SK-N-SH treated with all-trans-retinoic acid at 6 μM for 48 hours (cell line): ENCODE measurements at regions not wholly inside any gene's neighbourhood (a gene's known extent, or its start where the extent isn't known, plus 50 kb on each side); places are given as distances from the start of the nearest gene placed in this dataset.

ENCODE experiments used
- PPARA ChIP-seq: fragments of 250-450 bp; sonication (Bioruptor Pico); IDR thresholded peaks from 2 replicates; pipeline ENCODE4 v1.5.0; 2020; ENCODE audit warnings: mild to moderate bottlenecking, borderline replicate concordance
- SNAI2 ChIP-seq: fragments of 250-450 bp; sonication (Bioruptor Pico); IDR thresholded peaks from 2 replicates; pipeline ENCODE4 v1.5.0; 2020; ENCODE audit warnings: mild to moderate bottlenecking, moderate library complexity
- TSHZ2 ChIP-seq: fragments of 250-450 bp; sonication (Bioruptor Pico); IDR thresholded peaks from 2 replicates; pipeline ENCODE4 v1.5.0; 2020; ENCODE audit warnings: mild to moderate bottlenecking, moderate library complexity
- TF ChIP-seq, protein P1 (sequence below): fragments of 250-450 bp; sonication (Bioruptor Pico); IDR thresholded peaks from 2 replicates; pipeline ENCODE4 v1.8.0; 2021; ENCODE audit warnings: low read depth, mild to moderate bottlenecking, moderate library complexity, borderline replicate concordance

DNA sequence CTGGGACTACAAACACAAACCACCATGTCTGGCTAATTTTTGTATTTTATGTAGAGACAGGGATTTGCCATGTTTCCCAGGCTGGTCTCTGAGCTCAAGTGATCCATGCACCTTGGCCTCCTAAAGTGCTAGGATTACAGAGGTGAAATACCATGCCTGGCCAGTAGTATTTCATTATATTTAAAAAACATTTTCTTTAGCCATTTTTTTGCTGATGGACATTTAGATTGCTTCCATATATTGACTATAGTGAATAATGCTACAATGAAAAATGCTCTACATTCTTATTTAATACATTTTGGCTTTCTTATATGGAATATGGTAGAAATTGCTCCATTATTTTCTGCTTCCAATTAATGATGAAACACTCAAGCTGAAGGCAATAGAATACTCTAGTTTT is 1439.7 kb downstream of the FSTL5 start:
- TF ChIP-seq SNAI2 (CRISPR knock-in tag) (no peak), TSHZ2 (CRISPR knock-in tag) (no peak), PPARA (CRISPR knock-in tag) (no peak)
- TF ChIP-seq, protein P1, sequence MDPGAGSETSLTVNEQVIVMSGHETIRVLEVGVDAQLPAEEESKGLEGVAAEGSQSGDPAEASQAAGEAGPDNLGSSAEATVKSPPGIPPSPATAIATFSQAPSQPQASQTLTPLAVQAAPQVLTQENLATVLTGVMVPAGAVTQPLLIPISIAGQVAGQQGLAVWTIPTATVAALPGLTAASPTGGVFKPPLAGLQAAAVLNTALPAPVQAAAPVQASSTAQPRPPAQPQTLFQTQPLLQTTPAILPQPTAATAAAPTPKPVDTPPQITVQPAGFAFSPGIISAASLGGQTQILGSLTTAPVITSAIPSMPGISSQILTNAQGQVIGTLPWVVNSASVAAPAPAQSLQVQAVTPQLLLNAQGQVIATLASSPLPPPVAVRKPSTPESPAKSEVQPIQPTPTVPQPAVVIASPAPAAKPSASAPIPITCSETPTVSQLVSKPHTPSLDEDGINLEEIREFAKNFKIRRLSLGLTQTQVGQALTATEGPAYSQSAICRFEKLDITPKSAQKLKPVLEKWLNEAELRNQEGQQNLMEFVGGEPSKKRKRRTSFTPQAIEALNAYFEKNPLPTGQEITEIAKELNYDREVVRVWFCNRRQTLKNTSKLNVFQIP (CRISPR knock-in tag), result no peak
